GM12801 (cell line): ENCODE measurements at regions not wholly inside any gene's neighbourhood (a gene's known extent, or its start where the extent isn't known, plus 50 kb on each side); places are given as distances from the start of the nearest gene placed in this dataset.

Source experiments
- TF ChIP-seq, protein P1 (sequence below): IDR thresholded peaks from one replicate; pipeline ENCODE4 v1.5.1; 2011; ENCODE audit warnings: control low read depth; ENCODE audit not compliant: insufficient read length; ENCODE audit errors: extremely low read depth

DNA sequence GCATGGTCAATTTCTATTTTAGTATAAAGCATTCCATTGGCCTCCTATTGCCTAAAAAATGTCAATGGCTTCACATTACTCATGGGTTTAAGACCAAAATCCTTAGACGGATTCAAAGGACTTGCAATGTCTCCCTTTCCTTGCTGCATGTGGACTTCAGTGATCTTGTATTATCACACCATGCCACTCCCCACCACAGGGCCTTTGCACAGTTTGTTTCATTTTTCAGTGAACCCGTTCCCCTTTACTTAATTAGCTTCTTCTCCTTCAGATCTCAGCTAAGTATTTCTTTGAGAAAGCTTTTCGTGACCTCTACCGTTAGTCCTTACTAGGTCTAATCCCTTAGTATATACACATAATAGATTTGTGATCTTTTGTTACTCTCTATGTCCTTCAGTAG lies 269.7 kb downstream of the FAM76B start:
- TF ChIP-seq, protein P1, sequence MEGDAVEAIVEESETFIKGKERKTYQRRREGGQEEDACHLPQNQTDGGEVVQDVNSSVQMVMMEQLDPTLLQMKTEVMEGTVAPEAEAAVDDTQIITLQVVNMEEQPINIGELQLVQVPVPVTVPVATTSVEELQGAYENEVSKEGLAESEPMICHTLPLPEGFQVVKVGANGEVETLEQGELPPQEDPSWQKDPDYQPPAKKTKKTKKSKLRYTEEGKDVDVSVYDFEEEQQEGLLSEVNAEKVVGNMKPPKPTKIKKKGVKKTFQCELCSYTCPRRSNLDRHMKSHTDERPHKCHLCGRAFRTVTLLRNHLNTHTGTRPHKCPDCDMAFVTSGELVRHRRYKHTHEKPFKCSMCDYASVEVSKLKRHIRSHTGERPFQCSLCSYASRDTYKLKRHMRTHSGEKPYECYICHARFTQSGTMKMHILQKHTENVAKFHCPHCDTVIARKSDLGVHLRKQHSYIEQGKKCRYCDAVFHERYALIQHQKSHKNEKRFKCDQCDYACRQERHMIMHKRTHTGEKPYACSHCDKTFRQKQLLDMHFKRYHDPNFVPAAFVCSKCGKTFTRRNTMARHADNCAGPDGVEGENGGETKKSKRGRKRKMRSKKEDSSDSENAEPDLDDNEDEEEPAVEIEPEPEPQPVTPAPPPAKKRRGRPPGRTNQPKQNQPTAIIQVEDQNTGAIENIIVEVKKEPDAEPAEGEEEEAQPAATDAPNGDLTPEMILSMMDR, result no peak

DNA sequence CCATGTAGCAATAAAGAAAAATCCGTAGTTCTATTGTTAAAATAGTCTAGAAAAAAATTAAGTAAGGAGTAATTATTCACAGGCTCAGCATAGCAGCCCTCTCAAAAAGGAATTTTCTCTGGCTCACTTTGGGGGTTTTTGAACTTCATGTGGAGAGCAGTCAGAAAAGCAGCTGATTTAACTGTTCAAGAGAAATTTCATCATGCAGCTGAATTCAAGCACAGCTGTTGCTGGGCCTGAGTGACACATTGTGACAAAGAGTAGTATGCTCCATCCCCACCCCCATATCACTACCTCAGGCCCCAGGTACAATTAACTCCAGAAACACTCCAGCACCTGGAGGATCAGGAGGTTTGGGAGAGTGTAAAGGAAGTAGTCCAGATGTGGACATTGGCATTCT lies 272.1 kb downstream of the FAM76B start:
- TF ChIP-seq, protein P1, result no peak

DNA sequence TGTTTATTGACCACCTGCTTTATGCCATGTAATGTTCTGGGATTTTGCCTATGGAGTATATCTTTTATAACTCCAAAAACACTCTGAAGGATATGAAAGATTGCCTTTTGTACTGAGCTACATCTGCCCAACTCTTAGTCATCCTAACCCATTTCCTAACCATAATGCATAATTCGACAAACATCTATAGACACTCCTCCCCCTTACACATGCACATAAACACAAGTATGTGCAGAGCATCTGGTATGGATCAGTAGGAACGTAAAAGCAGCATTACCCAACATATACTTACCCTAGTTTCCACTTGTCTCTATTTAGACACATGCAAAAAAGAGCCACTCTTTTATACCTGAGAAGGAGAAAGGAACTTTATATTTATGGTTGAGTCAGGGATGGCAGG lies 272.8 kb downstream of the FAM76B start:
- TF ChIP-seq, protein P1, result no peak

DNA sequence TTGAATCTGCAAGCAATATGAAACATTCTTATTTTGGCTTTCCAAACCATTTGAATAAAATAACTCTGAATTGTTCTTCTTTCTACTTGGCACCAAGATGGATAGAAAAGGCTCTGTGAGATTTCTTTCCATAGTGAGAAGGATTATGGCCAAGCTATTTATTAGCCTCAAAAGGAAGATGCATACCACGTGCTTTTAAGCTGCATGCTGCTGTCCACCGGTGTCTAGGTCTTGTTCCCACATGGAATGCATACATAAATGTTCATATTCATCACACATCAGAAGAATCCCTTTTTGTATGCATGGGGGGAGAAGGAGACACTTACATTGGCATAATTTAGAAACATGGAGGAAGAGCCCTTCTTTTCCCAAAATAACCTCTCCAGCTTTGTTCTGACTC lies 273.4 kb downstream of the FAM76B start:
- TF ChIP-seq, protein P1, result no peak

DNA sequence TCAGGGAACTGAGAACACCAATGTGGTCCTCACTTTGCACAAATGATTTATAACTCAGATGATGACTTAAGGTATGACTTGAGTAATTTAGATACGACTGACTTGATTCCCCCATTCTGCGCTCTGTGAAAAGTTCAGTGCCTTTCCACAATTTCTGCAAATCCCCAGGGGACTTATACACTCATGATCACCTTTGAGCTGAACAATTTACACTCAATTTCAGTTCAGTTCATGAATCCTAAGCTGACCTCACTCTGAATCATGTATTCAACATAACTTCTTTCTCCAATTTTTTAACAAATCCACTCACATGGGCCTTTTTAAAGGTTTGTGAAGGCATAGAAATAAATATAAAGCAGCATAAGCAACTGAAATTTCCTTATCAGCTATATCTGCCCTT lies 274.2 kb downstream of the FAM76B start:
- TF ChIP-seq, protein P1, result no peak

DNA sequence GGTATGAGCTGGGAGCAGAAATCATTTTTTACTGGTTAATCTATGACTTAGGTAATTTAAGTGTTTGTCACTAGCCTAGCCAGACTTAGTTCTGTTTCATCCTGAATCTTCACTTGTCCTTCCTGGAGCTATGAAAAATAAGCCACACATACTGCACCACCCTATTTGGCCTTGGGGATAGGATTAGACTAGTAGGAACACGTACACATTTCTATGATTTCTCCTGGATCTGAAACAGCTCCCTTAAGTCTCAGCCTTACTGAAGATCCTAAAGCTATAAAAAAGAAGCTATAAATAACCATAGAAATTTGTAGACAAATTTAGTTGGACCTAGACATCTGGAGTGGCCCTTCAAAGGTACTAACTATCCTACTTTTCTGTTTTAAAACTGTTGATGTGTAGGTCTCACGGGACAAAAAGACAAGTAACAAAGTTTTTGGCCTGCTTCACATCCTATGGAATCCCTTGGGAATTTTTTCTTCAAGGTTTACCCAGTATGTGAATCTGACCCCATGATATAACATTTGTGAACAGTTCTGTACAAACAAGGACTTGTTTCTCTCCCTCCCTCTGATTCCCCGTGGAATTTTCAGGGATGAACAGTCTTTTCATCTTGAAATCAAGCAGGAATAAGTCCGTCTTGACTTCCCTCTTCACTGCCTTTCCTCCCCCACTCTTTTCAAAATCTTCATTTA lies 275.0 kb downstream of the FAM76B start:
- TF ChIP-seq, protein P1, result no peak

DNA sequence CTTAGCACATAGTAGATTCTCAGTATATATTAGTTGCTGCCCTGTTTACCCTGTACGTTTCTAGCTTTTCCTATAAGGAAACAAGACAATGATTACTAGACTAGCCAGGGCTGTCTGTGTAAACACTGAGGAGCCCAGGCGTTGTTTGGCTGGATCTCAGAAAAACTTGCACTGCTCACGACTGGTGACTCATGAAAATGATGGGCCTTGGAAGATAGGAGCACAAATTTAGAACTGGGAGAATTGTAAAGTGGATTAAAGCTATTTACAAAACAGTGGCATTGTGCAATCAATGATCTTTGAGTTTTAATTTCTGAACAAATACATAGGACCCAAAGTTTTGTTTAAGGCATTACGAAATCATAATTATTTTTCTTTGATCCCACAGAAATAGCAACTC lies 276.9 kb downstream of the FAM76B start:
- TF ChIP-seq, protein P1, result no peak
